ENCODE measurements at regions not wholly inside any gene's neighbourhood (a gene's known extent, or its start where the extent isn't known, plus 50 kb on each side); places are given as distances from the start of the nearest gene placed in this dataset.

- TF ChIP-seq FEZF1 (tag by site-specific recombination; IDR thresholded peaks at IDR 0.05) = no peak
- no peak for TF ChIP-seq CTCF (tag by site-specific recombination; IDR thresholded peaks at IDR 0.05)
- no peak for TF ChIP-seq ZNF23 (tag by site-specific recombination; IDR thresholded peaks at IDR 0.05; ENCODE audit: borderline replicate concordance)
- TF ChIP-seq TCF7L2 (IDR thresholded peaks at IDR 0.05; ENCODE audit: borderline replicate concordance, low read depth, low read length) = no peak
- TF ChIP-seq ZBTB1 (tag by site-specific recombination; IDR thresholded peaks at IDR 0.05) = no peak
These were observed 320.3 kb downstream of the SUCLA2 start for GRCh38 chr13:47680748-47681147.
